ENCODE measurements at regions not wholly inside any gene's neighbourhood (a gene's known extent, or its start where the extent isn't known, plus 50 kb on each side); places are given as distances from the start of the nearest gene placed in this dataset.
A peak's percentile ranks its signal among the peaks of the same experiment; 100 is the strongest.

DNA sequence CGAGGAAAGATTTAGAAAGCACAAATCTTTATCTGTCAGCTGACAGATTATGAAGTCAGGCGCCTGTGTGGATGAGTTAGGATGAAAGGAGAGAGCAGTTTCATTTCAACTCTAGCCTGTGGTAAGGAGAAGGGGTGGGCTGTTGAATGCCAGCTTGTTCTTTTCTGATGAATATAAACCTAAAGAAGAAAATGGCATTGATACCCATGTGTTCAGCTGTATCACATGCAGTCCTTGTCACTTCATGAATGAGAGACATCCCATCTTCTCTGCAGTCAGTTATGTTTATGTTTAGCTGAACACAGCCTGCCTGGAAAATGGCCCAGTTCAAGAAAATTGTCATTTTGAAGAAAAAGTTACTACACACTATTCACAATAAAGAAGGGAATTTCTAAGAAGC is 345.7 kb upstream of the RBMS3 start:
- ATAC-seq (peak; percentile 73), FAIRE-seq (no peak), DNase-seq (ENCODE audit: low read depth, low spot score) (no peak)
- H4K20me1 ChIP-seq (ENCODE audit: control insufficient read depth, insufficient read depth) = no peaks in the 10 kb centered on the region
- in situ Hi-C loops (cut with MboI) = no loop called here
- peak overlapping the region; percentile 13; the same call in 1 of the 2 replicates for H3K4me3 ChIP-seq
- no TSS peak for BruUV-seq (replicated peaks)
- ChIA-PET POLR2A (no interaction called here), RAD21 (ENCODE audit: unreplicated experiment) (interaction anchor here (1.9 kb wide), 1 partner anchor 19 kb away, joined by 9 read pairs; no protein-coding TSS in a partner anchor), SMC1A (ENCODE audit: uncharacterized antibody, unreplicated experiment) (interaction anchor here (0.9 to 1.5 kb wide), 3 partner anchors 20 to 344 kb away, joined by 3 to 4 read pairs (median 3); no protein-coding TSS in a partner anchor), CTCF (interaction anchor here (1.0 to 1.7 kb wide), 3 partner anchors 18 to 319 kb away, joined by 3 to 4 read pairs (median 4); no protein-coding TSS in a partner anchor)
- peak overlapping the region; percentile 51 for H3K4me2 ChIP-seq (ENCODE audit: control insufficient read depth, insufficient read depth)
- intact Hi-C loops (cut with micrococcal nuclease; ENCODE audit: unreplicated experiment) = no loop called here
- H3K27me3 ChIP-seq (replicated peaks in 1 of 2; ENCODE audit: control insufficient read depth in 2 of 2, insufficient read depth in 2 of 2, low read length in 1 of 2) = no peaks in the 10 kb centered on the region
- H3K79me2 ChIP-seq (ENCODE audit: control insufficient read depth, insufficient read depth, low read length) = no peaks in the 10 kb centered on the region
- no peak overlapping the region; the same call in 1 of the 2 replicates for H3K27ac ChIP-seq (ENCODE audit: control insufficient read depth, insufficient read depth)
- no peaks in the 10 kb centered on the region; the same call in 2 of the 3 replicates for H3K9me3 ChIP-seq (replicated peaks; ENCODE audit: control insufficient read depth, insufficient read depth, low read length)
- TF ChIP-seq PKNOX1 (IDR thresholded peaks at IDR 0.05) = peak; percentile 21; the same call in 1 of the 2 replicates
- TF ChIP-seq, protein P1, sequence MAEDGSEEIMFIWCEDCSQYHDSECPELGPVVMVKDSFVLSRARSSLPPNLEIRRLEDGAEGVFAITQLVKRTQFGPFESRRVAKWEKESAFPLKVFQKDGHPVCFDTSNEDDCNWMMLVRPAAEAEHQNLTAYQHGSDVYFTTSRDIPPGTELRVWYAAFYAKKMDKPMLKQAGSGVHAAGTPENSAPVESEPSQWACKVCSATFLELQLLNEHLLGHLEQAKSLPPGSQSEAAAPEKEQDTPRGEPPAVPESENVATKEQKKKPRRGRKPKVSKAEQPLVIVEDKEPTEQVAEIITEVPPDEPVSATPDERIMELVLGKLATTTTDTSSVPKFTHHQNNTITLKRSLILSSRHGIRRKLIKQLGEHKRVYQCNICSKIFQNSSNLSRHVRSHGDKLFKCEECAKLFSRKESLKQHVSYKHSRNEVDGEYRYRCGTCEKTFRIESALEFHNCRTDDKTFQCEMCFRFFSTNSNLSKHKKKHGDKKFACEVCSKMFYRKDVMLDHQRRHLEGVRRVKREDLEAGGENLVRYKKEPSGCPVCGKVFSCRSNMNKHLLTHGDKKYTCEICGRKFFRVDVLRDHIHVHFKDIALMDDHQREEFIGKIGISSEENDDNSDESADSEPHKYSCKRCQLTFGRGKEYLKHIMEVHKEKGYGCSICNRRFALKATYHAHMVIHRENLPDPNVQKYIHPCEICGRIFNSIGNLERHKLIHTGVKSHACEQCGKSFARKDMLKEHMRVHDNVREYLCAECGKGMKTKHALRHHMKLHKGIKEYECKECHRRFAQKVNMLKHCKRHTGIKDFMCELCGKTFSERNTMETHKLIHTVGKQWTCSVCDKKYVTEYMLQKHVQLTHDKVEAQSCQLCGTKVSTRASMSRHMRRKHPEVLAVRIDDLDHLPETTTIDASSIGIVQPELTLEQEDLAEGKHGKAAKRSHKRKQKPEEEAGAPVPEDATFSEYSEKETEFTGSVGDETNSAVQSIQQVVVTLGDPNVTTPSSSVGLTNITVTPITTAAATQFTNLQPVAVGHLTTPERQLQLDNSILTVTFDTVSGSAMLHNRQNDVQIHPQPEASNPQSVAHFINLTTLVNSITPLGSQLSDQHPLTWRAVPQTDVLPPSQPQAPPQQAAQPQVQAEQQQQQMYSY (CRISPR knock-in tag; IDR thresholded peaks at IDR 0.05) = no peak
- TF ChIP-seq EED (IDR thresholded peaks at IDR 0.05; ENCODE audit: low read depth) = no peak
- TF ChIP-seq ZNF592 (IDR thresholded peaks at IDR 0.05) = no peak
- TF ChIP-seq ATF2 (IDR thresholded peaks at IDR 0.05; ENCODE audit: low read length) = no peak
- 24% methylated on average over 2 of the region's 2 CpGs for WGBS (ENCODE audit: insufficient coverage, insufficient replicate concordance, low lambda C conversion rate, missing lambda C conversion rate)
- H2AFZ ChIP-seq (ENCODE audit: control insufficient read depth, low read depth, low read length) = peak overlapping the region; percentile 1; the same call in 1 of the 2 replicates
- H3K9ac ChIP-seq (ENCODE audit: control insufficient read depth, insufficient read depth, low read length) = no peak overlapping the region
- no peaks in the 10 kb centered on the region for H3K36me3 ChIP-seq (ENCODE audit: control insufficient read depth in 2 of 2, insufficient read depth in 2 of 2, low read length in 1 of 2)
- H3K4me1 ChIP-seq (ENCODE audit: control insufficient read depth, insufficient read depth, low read length) = peaks cover 9% of the 10 kb centered on the region; the same call in 1 of the 2 replicates

Measured in GM12878 (cell line).